ENCODE measurements at regions not wholly inside any gene's neighbourhood (a gene's known extent, or its start where the extent isn't known, plus 50 kb on each side); places are given as distances from the start of the nearest gene placed in this dataset.

- no peak overlapping the region for H3K27ac Mint-ChIP-seq
- peaks cover 4% of the 10 kb centered on the region for H3K27me3 Mint-ChIP-seq
Observed at GRCh38 chr9:86434039-86434726, 80.0 kb upstream of the TUT7 start.

GRCh38 chr9:86424251-86424891 lies 70.2 kb upstream of the TUT7 start:
- no peaks in the 10 kb centered on the region for H3K9me3 Mint-ChIP-seq
- no peaks in the 10 kb centered on the region for H3K36me3 Mint-ChIP-seq
- H3K4me3 Mint-ChIP-seq = no peak overlapping the region
- ATAC-seq (ENCODE audit: low read depth) (no peak), DNase-seq (ENCODE audit: low spot score in 2 of 2) (no peak)
- no peaks in the 10 kb centered on the region for H3K4me1 Mint-ChIP-seq
- no peak overlapping the region for H3K27ac Mint-ChIP-seq
- H3K27me3 Mint-ChIP-seq = peaks cover 3% of the 10 kb centered on the region

More at GRCh38 chr9:86434039-86434726, 80.0 kb upstream of the TUT7 start:
- no peak for ATAC-seq (ENCODE audit: low read depth)
- H3K4me3 Mint-ChIP-seq = no peak overlapping the region
- peaks cover 12% of the 10 kb centered on the region for H3K9me3 Mint-ChIP-seq
- H3K4me1 Mint-ChIP-seq = no peaks in the 10 kb centered on the region
- no peaks in the 10 kb centered on the region for H3K36me3 Mint-ChIP-seq
- peak in 1 of 2 donors; percentile 7 for DNase-seq (ENCODE audit: low spot score in 2 of 2)

- no peak overlapping the region for H3K4me3 Mint-ChIP-seq
- no peaks in the 10 kb centered on the region for H3K9me3 Mint-ChIP-seq
- H3K27ac Mint-ChIP-seq = no peak overlapping the region
- H3K36me3 Mint-ChIP-seq = no peaks in the 10 kb centered on the region
- DNase-seq (ENCODE audit: low spot score in 2 of 2) (peak in 1 of 2 donors; percentile 1), ATAC-seq (ENCODE audit: low read depth) (no peak)
- no peaks in the 10 kb centered on the region for H3K4me1 Mint-ChIP-seq
- H3K27me3 Mint-ChIP-seq = no peaks in the 10 kb centered on the region
Observed at GRCh38 chr9:86413971-86414880, 60.0 kb upstream of the TUT7 start.

GRCh38 chr9:86410281-86410680 lies 56.1 kb upstream of the TUT7 start:
- no peaks in the 10 kb centered on the region for H3K36me3 Mint-ChIP-seq
- no peak for ATAC-seq (ENCODE audit: low read depth)
- H3K27me3 Mint-ChIP-seq = peaks cover 2% of the 10 kb centered on the region

GRCh38 chr9:86408121-86408520 lies 53.9 kb upstream of the TUT7 start:
- DNase-seq (ENCODE audit: low spot score in 2 of 2) (no peak), ATAC-seq (ENCODE audit: low read depth) (no peak)
- no peak overlapping the region for H3K27ac Mint-ChIP-seq
- no peak overlapping the region for H3K4me3 Mint-ChIP-seq
- H3K36me3 Mint-ChIP-seq = no peaks in the 10 kb centered on the region
- no peaks in the 10 kb centered on the region for H3K4me1 Mint-ChIP-seq
- H3K27me3 Mint-ChIP-seq = peaks cover 5% of the 10 kb centered on the region
- no peaks in the 10 kb centered on the region for H3K9me3 Mint-ChIP-seq

More at GRCh38 chr9:86410281-86410680, 56.1 kb upstream of the TUT7 start:
- Mint-ChIP-seq H3K4me3 (no peak overlapping the region), H3K27ac (no peak overlapping the region), H3K9me3 (no peaks in the 10 kb centered on the region), H3K4me1 (no peaks in the 10 kb centered on the region)
- DNase-seq (ENCODE audit: low spot score in 2 of 2) = no peak

- no peak for DNase-seq (ENCODE audit: low spot score in 2 of 2)
- H3K9me3 Mint-ChIP-seq = no peaks in the 10 kb centered on the region
- ATAC-seq (ENCODE audit: low read depth) = no peak
- peaks cover 3% of the 10 kb centered on the region for H3K4me1 Mint-ChIP-seq
- no peaks in the 10 kb centered on the region for H3K36me3 Mint-ChIP-seq
- no peak overlapping the region for H3K4me3 Mint-ChIP-seq
- H3K27me3 Mint-ChIP-seq = peaks cover 9% of the 10 kb centered on the region
- no peak overlapping the region for H3K27ac Mint-ChIP-seq
Observed at GRCh38 chr9:86407022-86407421, 52.8 kb upstream of the TUT7 start.

GRCh38 chr9:86406366-86406765 lies 52.2 kb upstream of the TUT7 start:
- peaks cover 9% of the 10 kb centered on the region for H3K27me3 Mint-ChIP-seq
- H3K9me3 Mint-ChIP-seq = no peaks in the 10 kb centered on the region
- peaks cover 3% of the 10 kb centered on the region for H3K4me1 Mint-ChIP-seq
- DNase-seq (ENCODE audit: low spot score in 2 of 2) (no peak), ATAC-seq (ENCODE audit: low read depth) (no peak)
- no peak overlapping the region for H3K27ac Mint-ChIP-seq
- H3K36me3 Mint-ChIP-seq = no peaks in the 10 kb centered on the region
- H3K4me3 Mint-ChIP-seq = no peak overlapping the region

GRCh38 chr9:86405926-86406325 lies 51.7 kb upstream of the TUT7 start:
- no peak for DNase-seq (ENCODE audit: low spot score in 2 of 2)
- Mint-ChIP-seq H3K9me3 (no peaks in the 10 kb centered on the region), H3K4me1 (peaks cover 3% of the 10 kb centered on the region), H3K27me3 (peaks cover 9% of the 10 kb centered on the region), H3K27ac (no peak overlapping the region), H3K4me3 (no peak overlapping the region), H3K36me3 (no peaks in the 10 kb centered on the region)
- ATAC-seq (ENCODE audit: low read depth) = no peak

- DNase-seq (ENCODE audit: low spot score in 2 of 2) = no peak
- H3K36me3 Mint-ChIP-seq = no peaks in the 10 kb centered on the region
- no peak overlapping the region for H3K4me3 Mint-ChIP-seq
- no peak for ATAC-seq (ENCODE audit: low read depth)
- H3K27me3 Mint-ChIP-seq = peaks cover 9% of the 10 kb centered on the region
- H3K4me1 Mint-ChIP-seq = peaks cover 3% of the 10 kb centered on the region
- no peak overlapping the region for H3K27ac Mint-ChIP-seq
- no peaks in the 10 kb centered on the region for H3K9me3 Mint-ChIP-seq
Observed at GRCh38 chr9:86405086-86405491, 50.9 kb upstream of the TUT7 start.

All from memory B cell (primary cell).